ENCODE measurements at regions not wholly inside any gene's neighbourhood (a gene's known extent, or its start where the extent isn't known, plus 50 kb on each side); places are given as distances from the start of the nearest gene placed in this dataset.

DNA sequence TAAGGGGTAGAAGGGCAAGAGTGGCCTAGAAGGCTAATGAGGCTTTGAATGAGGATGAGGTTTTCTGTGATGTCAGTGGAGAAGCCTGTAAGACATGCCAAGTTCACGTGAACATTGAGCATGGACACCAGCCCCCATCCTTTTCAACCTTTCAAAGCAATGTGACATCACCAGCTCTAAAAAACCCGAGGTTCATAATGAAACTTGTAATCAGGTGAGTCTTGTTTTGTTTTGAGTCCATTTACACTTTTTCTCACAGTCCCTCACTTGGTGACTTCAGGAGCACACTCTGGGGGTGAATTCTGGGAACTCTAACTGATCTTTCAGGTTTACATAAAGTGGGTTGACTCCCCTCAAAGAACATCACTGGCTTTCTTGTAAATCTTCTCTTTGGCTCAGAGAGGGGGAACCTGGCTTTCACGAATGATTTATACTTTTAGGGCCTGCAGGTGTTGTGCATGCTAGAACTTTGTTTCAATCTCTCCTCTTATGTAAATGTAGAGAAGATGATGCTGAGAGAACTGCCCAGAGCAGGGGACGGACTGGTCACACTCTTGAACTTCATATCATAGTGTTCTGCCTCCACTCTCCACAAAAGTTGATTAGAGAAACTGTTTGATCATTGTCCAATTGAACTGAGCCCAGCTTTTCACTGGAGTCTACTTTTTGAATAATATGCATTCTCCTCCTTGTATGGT, 224.7 kb upstream of the SATB1 start:
- TF ChIP-seq CEBPB (IDR thresholded peaks at IDR 0.05; ENCODE audit: low read depth, low read length) (no peak), BHLHE40 (IDR thresholded peaks at IDR 0.05; ENCODE audit: low read depth, low read length) (no peak), RAD21 (IDR thresholded peaks at IDR 0.05; ENCODE audit: low read length) (no peak), POLR2A (IDR thresholded peaks at IDR 0.05; ENCODE audit: low read depth, low read length) (no peak), CHD1 (IDR thresholded peaks at IDR 0.05; ENCODE audit: low read depth, low read length) (no peak)
- TF ChIP-seq, protein P1, sequence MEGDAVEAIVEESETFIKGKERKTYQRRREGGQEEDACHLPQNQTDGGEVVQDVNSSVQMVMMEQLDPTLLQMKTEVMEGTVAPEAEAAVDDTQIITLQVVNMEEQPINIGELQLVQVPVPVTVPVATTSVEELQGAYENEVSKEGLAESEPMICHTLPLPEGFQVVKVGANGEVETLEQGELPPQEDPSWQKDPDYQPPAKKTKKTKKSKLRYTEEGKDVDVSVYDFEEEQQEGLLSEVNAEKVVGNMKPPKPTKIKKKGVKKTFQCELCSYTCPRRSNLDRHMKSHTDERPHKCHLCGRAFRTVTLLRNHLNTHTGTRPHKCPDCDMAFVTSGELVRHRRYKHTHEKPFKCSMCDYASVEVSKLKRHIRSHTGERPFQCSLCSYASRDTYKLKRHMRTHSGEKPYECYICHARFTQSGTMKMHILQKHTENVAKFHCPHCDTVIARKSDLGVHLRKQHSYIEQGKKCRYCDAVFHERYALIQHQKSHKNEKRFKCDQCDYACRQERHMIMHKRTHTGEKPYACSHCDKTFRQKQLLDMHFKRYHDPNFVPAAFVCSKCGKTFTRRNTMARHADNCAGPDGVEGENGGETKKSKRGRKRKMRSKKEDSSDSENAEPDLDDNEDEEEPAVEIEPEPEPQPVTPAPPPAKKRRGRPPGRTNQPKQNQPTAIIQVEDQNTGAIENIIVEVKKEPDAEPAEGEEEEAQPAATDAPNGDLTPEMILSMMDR (conservative IDR thresholded peaks at IDR 0.05; ENCODE audit: low read depth, low read length) = no peak
